Activated T-helper 9 cell treated with anti-CD3 and anti-CD28 coated beads, Interleukin-2, amount 50 U/mL, for 16 hours (primary cell): ENCODE measurements at regions not wholly inside any gene's neighbourhood (a gene's known extent, or its start where the extent isn't known, plus 50 kb on each side); places are given as distances from the start of the nearest gene placed in this dataset.
A peak's percentile ranks its signal among the peaks of the same experiment; 100 is the strongest.
"Not testable (repeated sequence)": the region's sequence is repeated elsewhere in the genome, so short reads cannot be mapped to it uniquely, and the experiment has no call there.

ENCODE experiments used
- DNase-seq: peaks from one replicate; pipeline ENCODE4 v3.0.0-alpha.2; 2020; ENCODE audit warnings: low read depth

- DNase-seq, result not testable (repeated sequence)
Measured at GRCh38 chr14:106006716-106007115, 480.3 kb downstream of the TMEM121 start.

DNA sequence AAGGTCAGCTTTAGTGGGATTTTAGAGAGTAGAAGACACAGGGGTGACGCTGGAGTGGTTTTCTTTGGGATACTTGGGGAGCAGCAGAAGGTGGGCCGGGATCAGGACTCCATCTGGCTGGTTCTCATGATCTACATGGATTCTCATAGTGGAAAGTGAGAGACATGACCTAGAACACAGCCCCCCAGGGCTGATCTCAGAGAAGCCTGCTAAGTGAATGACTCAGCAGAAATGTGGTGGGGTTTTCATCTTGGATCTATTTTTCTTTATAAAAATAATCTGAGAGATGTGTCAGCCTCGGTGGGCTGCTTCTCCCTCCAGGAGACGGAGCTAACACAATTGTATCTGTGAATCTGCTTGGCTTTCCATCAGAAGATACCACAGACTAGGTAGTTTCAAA is 484.4 kb downstream of the TMEM121 start:
- DNase-seq, result no peak

DNA sequence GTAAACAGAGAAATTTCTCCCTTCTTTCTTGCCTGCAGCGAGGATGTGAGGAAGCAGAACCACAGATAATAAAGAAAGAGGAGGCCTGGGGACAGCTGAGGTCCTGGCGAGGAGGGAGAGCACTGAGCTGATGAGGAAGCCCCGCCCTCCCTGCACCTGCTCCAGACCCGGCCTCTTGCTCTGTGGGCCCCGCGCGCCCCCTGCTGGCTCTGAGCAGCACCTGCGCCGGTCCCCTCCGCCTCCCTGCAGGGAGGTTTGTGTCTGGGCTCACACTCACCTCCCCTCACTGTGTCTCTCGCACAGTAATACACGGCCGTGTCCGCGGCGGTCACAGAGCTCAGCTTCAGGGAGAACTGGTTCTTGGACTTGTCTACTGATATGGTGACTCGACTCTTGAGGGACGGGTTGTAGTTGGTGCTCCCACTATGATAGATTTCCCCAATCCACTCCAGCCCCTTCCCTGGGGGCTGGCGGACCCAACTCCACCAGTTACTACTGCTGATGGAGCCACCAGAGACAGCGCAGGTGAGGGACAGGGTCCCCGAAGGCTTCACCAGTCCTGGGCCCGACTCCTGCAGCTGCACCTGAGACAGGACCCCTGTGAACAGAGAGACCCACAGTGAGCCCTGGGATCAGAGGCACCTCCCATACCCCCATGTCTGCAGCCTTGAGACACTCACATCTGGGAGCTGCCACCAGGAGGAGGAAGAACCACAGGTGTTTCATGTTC is 485.4 kb downstream of the TMEM121 start:
- DNase-seq, result peak; percentile 80

DNA sequence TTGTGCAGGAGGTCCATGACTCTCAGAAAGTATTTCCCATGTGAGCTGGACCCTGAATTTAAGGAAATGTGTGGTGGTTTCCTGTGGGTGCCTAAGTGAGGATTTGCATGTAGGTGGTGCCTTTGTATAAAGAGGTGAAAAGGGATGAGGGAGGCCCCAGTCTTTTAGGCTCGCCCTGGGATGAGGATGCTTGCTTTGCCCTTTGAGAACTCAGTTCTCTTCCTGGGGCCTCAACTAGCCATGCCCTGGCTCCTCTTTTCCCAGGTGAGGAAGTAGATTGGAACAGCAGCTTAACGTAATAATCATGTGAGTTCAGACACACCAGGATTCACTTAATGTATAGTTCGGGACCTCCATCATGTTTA is 486.0 kb downstream of the TMEM121 start:
- DNase-seq, result not testable (repeated sequence)

DNA sequence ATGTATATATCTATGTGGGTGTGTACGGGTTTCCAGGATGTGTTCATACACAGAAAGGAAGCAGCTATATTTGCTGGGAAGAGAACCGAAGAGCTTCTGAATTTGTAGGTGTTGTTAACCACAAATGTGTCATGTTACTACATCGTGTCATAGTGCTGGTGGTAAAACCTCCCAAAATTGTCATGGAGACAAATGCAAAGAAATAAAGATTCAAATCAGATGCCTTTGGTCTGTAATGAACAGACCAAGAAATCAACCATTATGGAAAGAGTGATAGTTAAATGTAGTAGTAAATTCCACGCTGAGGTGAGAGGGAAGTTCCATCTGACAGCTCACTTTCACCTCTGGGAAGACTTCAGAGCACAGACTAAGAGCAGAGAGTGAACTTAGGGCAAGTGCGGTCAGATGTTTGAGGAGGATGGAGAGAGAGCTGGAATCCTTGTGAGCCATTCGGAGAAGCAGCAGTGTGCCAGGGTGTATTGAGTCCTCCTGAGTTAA is 487.5 kb downstream of the TMEM121 start:
- no peak for DNase-seq

GRCh38 chr14:106017952-106018351 is 491.6 kb downstream of the TMEM121 start:
- DNase-seq, result not testable (repeated sequence)

DNA sequence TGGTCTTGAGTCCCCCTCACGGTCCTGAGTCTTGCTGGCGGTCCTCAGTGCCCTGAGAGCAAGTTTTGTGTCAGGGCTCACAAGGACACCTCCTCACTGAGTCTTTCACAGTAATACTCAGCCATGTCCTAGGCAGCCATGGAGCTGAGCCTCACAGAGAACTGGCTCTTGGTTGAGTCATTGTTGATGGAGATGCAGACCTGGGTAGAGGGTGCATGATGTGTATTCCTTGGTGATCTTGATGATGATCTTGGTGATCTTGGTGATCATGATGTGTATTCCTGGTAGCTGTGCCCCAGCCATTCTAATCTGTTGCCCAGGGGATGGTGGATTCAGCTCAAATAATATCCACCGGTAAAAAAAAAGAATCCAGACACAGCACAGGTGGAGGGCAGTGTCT is 495.4 kb downstream of the TMEM121 start:
- DNase-seq, result no peak

GRCh38 chr14:106022648-106023047 is 496.3 kb downstream of the TMEM121 start:
- not testable (repeated sequence) for DNase-seq

- DNase-seq, result no peak
Measured at GRCh38 chr14:106023411-106023810, 497.0 kb downstream of the TMEM121 start.

DNA sequence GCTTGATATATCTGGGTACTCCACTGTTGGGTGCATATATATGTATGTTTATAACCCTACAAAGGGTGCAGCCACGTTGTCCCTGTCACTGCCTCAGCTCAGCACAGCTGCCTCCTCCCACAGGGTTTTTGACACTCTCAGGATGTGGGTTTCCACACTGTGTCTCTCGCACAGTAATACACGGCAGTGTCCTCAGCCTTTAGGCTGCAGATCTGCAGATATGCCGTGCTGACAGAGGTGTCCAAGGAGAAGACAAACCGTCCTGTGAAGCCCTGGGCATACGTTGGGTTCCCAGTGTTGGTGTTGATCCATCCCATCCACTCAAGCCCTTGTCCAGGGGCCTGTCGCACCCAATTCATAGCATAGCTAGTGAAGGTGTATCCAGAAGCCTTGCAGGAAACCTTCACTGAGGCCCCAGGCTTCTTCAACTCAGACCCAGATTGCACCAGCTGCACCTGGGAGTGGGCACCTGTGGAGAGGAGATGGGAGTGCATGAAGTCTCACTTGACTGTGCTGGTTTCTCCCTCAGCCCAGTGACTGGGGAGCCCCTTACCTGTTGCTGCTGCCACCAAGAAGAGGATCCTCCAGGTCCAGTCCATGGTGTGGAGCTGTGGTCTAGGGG is 498.7 kb downstream of the TMEM121 start:
- DNase-seq, result no peak

DNA sequence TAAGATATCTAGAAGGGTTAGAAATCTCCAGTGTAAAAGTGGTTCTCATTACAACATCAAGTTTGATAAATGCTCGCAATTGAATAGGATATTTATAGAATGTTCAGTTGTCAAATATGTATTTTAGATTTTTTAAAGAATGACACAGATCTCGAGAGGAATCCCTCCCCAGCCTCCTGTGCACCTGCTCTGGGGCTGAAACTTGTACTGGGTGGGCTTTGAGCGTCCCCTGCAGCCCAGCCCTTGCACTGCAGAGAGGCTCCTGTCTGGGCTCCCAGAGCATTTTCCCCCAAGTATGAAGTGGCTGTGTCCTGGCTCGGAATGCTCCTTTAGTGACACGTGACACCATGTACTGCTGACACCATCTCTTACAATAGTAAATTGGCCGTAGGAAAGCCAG is 499.6 kb downstream of the TMEM121 start:
- no peak for DNase-seq

DNA sequence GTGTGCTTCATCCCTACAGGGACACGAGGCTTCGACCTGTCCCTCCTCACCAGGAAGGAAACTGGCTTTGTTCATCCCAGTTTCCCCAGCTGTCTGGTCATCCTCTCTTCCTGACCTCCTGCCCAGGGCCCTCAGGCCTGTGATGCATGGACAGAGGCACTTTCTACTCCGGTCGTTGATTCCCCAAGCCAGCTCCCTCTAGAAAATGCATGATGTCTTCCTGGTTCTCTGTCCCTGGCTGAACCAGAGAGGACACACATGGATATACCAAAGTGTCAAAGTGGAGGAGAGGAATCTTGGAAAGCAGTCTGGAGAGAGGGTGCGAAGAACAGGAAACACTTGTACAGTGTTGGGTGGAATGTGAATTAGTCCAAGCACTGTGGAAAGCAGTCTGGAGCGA is 501.4 kb downstream of the TMEM121 start:
- not testable (repeated sequence) for DNase-seq

GRCh38 chr14:106029959-106030358 is 503.6 kb downstream of the TMEM121 start:
- DNase-seq, result no peak

- no peak for DNase-seq
Measured at GRCh38 chr14:106037380-106037779, 511.0 kb downstream of the TMEM121 start.

DNA sequence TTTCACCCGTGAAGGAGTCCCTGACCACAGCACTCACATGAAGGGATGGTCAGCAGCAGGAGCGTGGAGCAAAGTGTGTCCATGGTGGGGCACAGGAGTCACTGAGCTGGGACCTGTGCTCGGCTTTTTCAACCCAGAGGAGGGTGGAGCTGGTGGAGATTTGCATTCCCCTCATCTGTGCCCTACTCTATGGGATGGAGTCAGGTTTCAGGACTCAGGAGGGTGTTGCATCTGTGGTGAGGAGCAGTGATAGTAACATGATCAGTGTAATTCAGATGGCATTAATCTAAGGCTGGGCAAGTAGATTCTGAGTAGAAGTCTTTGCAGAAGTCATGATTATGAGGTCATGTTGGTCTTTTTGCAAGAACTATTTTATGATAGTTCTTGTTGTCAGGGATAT is 511.9 kb downstream of the TMEM121 start:
- DNase-seq, result no peak

DNA sequence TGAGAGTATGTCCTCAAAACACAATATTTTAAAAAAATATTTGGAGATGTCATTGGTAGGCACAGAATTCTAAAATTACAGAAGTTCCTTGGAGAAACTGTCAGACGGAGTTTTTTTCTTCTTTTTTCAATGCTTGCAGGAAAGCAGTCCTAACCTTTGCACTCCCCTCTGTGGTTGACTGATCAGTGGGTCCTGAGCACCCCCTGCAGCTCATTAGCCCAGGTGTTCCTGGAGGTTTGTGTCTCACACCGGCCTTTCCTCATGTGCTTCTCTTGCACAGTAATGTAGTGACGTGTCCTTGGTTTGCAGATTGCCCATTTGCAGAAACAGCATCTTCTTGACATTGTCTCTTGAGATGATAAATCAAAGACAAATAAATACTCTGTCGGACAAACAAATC is 513.0 kb downstream of the TMEM121 start:
- DNase-seq, result peak; percentile 55

DNA sequence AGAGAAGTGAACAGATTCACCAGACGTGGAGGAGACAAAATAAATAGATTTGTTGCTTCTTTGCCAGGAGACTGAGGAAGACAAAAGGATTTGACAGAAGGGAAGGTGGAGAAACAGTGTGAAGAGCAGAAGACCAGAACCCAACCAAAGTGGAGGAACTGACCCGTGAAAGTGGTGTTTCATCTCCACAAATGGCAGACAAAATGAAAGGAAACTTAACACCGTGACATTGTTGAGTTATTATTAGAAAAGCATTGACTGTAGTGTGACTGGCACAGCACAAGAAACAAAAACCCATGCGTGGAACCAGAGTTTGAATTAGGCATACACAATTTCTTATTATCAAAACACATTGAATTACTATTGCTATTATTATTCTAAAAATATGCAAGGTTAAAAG is 518.1 kb downstream of the TMEM121 start:
- no peak for DNase-seq

DNA sequence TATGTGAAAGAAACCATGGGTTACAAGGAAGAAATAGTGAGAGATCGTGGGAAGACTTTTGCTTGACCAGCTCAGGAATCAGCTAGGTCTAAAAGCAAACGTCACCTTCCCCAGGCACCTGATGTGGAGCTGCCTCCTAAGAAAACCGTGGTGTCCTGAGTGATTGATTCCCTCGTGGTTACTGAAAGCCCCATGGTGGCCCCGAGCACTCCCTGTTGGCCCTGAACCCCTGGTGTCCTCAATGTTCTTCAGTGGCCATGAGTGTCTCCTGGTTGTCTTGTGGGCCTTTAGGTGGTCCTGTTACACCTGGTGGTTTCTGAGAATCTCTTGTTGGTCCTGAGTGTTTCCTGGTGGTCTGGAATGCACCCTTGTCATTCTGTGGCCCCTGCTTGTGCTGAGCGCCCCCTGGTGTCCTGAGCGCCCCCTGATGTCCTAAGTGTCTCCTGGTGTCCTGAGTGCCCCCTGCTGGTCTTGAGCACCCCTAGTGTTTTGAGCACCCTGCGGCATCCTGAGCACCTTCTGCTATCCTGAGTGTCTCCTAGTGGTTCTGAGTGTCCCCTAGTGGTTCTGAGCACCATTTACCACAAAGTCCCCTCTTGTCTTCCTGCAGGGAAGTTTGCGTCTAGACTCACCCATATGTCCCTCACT is 518.7 kb downstream of the TMEM121 start:
- DNase-seq, result peak; percentile 73

- DNase-seq, result no peak
Measured at GRCh38 chr14:106051796-106052195, 525.4 kb downstream of the TMEM121 start.

GRCh38 chr14:106055289-106055688 is 528.9 kb downstream of the TMEM121 start:
- no peak for DNase-seq

DNA sequence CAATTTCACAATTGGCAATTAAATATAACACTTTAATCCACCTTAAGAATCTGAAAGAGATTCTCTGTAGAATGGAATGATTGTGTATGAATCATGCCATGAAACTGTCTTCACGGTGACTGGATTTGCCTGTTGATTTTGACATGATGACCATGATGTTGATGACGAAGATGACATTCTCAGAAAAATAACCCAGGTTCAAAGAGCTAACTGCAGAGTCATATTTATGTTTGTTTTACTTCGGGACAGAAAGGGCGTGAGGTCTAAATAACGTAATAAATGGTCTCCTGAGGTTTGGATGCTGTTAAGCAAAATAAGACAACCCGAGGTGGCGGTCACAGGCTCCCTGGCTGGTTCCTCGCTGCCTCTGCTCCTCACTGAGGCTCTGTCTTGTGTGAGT is 532.0 kb downstream of the TMEM121 start:
- no peak for DNase-seq

GRCh38 chr14:106060276-106060975 is 534.0 kb downstream of the TMEM121 start:
- no peak for DNase-seq
